GM12873 (cell line): ENCODE measurements at regions not wholly inside any gene's neighbourhood (a gene's known extent, or its start where the extent isn't known, plus 50 kb on each side); places are given as distances from the start of the nearest gene placed in this dataset.

Source experiments
- TF ChIP-seq, protein P1 (sequence below): IDR thresholded peaks from 2 replicates; pipeline ENCODE4 v1.5.1; 2012; ENCODE audit warnings: low read depth, mild to moderate bottlenecking, moderate library complexity, low read length, control low read depth; ENCODE audit not compliant: insufficient read depth; ENCODE audit errors: missing control alignments

DNA sequence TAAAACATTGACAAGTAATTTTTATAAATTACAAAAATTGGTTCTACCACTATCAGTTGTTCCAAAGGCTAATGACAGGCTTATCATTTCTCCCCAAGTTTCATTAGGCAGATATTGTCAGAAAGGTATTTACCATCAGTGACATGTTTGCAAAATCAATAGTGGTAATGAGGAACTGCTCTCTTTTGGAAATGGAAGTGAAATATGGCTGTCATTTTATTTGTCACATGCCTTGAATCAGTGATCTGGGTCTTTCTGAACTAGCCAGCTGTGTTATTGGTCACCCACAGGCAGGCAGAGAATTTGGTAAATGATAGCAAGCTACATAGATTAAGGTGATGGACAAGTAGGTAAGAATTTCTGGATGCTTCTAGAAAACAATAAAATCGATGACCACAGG lies 268.0 kb upstream of the ARHGEF26 start:
- TF ChIP-seq, protein P1, sequence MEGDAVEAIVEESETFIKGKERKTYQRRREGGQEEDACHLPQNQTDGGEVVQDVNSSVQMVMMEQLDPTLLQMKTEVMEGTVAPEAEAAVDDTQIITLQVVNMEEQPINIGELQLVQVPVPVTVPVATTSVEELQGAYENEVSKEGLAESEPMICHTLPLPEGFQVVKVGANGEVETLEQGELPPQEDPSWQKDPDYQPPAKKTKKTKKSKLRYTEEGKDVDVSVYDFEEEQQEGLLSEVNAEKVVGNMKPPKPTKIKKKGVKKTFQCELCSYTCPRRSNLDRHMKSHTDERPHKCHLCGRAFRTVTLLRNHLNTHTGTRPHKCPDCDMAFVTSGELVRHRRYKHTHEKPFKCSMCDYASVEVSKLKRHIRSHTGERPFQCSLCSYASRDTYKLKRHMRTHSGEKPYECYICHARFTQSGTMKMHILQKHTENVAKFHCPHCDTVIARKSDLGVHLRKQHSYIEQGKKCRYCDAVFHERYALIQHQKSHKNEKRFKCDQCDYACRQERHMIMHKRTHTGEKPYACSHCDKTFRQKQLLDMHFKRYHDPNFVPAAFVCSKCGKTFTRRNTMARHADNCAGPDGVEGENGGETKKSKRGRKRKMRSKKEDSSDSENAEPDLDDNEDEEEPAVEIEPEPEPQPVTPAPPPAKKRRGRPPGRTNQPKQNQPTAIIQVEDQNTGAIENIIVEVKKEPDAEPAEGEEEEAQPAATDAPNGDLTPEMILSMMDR = no peak

DNA sequence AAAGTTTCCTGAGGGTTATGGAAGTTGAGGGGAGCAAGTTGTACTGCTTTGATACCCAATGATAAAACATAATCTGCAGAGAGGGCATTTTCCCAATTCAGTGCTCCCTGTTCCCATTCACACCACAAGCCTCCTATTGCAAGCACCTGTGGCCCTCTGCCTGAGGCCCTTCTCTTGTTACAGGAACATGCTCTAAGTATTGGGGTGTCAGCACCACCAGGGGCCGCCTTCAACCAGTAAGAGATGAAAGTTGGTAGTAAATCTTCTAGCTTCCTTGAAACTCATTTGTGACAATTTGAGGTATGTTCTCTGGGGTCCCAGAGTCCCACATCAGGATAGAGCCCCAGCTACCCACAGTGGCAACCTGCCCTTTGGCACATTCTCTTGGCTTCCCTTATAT lies 265.4 kb upstream of the ARHGEF26 start:
- TF ChIP-seq, protein P1 = peak; percentile 23

DNA sequence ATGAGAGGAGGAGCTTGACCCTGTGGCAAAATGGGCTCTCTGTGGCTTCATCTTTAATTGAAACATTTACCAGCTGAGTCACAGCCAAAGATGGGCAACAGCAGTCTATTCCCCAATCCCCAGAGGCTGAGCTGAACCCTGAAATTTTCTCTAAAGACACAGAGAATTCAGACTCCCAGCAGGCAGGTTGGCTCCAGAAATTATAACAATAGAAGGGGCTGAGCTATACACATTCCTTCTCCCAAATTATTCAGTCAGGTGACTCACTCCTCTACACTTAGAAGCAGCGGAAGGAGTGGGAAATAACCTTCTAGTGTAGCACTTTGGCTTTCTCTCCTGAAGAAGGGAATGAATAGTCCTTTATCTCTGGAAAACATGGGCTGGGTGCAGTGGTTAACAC lies 264.3 kb upstream of the ARHGEF26 start:
- TF ChIP-seq, protein P1 = no peak

DNA sequence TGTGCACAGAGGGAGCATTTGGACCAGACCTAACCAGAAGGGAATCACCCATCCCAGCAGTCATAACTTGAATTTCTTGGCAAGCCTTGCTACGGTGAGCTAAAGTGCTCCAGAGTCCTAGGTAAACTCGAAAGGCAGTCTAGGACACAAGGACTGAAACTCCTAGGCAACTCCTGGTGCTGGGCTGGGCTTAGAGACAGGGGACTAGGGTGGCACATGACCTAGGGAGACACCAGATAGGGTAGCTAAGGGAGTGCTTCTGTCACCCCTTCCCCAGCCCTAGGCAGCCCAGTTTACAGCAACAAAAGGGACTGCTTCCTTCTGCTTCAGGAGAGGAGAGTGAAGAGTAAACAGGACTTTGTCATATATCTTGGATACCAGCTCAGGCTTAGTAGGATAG lies 256.4 kb upstream of the ARHGEF26 start:
- TF ChIP-seq, protein P1 = no peak

DNA sequence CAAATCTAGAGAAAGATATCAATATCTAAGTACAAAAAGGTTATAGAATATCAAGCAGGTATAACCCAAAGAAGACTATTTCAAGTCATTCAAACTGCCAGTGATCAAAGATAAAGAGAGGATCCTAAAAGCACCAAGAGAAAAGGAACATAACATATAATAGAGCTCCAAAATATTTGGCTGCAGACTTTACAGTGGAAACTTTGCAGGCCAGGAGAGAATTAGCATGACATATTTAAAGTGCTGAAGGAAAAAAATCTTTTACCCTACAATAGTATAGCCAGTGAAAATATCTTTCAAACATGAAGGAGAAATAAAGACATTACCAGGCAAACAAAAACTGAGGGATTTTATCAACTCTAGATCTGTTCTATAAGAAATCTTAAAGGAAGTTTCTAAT lies 254.3 kb upstream of the ARHGEF26 start:
- TF ChIP-seq, protein P1 = no peak

DNA sequence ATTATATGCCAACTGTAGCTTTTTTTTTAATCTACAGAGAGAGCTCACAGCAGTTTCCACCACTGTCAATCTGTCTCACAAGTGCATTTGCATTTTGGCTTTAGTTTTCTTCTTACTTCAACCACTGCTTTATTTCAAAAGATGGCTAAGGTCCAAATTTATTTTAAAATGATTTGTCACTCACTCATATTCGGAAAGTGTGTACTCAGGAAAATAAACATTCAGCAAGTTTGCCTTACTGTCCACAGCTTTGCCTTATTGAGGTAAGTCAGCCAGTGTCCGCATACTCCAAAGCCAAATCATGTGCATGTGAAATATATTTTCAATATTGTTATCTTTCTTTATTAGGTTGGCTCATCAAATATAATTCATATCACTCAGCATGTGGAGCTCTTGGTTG lies 240.7 kb upstream of the ARHGEF26 start:
- TF ChIP-seq, protein P1 = no peak

DNA sequence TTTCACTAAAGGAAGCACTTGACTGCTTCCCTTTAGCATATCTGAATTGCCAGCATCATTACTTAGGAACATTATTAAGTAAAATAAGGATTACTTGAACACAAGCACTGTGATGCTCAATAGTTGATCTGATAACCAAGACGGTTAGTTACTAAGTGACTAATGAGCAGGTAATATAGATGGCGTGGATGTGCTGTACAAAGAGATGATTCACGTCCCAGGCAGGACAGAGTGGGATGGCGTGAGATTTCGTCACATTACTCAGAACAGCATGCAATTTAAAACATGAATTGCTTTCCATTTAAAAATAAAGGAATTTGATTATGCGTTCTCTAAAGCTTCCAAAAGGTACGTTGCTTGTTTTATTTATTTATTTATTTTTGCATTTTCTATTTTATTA lies 240.0 kb upstream of the ARHGEF26 start:
- TF ChIP-seq, protein P1 = no peak
